ENCODE measurements at regions not wholly inside any gene's neighbourhood (a gene's known extent, or its start where the extent isn't known, plus 50 kb on each side); places are given as distances from the start of the nearest gene placed in this dataset.
"Not testable (repeated sequence)": the region's sequence is repeated elsewhere in the genome, so short reads cannot be mapped to it uniquely, and the experiment has no call there.

GRCh38 chr7:19953411-19953810, 180.0 kb upstream of the TMEM196 start:
- DNase-seq = not testable (repeated sequence)

- DNase-seq = no peak
Observed at GRCh38 chr7:19948160-19948559, 174.7 kb upstream of the TMEM196 start.

- no peak for DNase-seq
Observed at GRCh38 chr7:19944363-19945120, 171.1 kb upstream of the TMEM196 start.

- DNase-seq = no peak
Observed at GRCh38 chr7:19939746-19940145, 166.3 kb upstream of the TMEM196 start.

GRCh38 chr7:19932549-19933249, 159.3 kb upstream of the TMEM196 start:
- DNase-seq = no peak

- no peak for DNase-seq
Observed at GRCh38 chr7:19930851-19931250, 157.4 kb upstream of the TMEM196 start.

- DNase-seq = no peak
Observed at GRCh38 chr7:19930051-19930450, 156.6 kb upstream of the TMEM196 start.

- no peak for DNase-seq
Observed at GRCh38 chr7:19928247-19928646, 154.8 kb upstream of the TMEM196 start.

GRCh38 chr7:19920705-19921104, 147.3 kb upstream of the TMEM196 start:
- DNase-seq = no peak

GRCh38 chr7:19920166-19920565, 146.7 kb upstream of the TMEM196 start:
- no peak for DNase-seq

- no peak for DNase-seq
Observed at GRCh38 chr7:19919261-19920095, 146.1 kb upstream of the TMEM196 start.

GRCh38 chr7:19916046-19916445, 142.6 kb upstream of the TMEM196 start:
- DNase-seq = no peak

GRCh38 chr7:19915596-19915995, 142.2 kb upstream of the TMEM196 start:
- no peak for DNase-seq

- DNase-seq = no peak
Observed at GRCh38 chr7:19914866-19915265, 141.4 kb upstream of the TMEM196 start.

GRCh38 chr7:19900118-19900517, 126.7 kb upstream of the TMEM196 start:
- no peak for DNase-seq

GRCh38 chr7:19899529-19899928, 126.1 kb upstream of the TMEM196 start:
- no peak for DNase-seq

- not testable (repeated sequence) for DNase-seq
Observed at GRCh38 chr7:19882893-19883292, 109.5 kb upstream of the TMEM196 start.

GRCh38 chr7:19872094-19872493, 98.7 kb upstream of the TMEM196 start:
- no peak for DNase-seq

- DNase-seq = no peak
Observed at GRCh38 chr7:19871102-19871501, 97.7 kb upstream of the TMEM196 start.

GRCh38 chr7:19869979-19870378, 96.6 kb upstream of the TMEM196 start:
- no peak for DNase-seq

- no peak for DNase-seq
Observed at GRCh38 chr7:19853261-19853832, 79.9 kb upstream of the TMEM196 start.

- DNase-seq = no peak
Observed at GRCh38 chr7:19852192-19852591, 78.8 kb upstream of the TMEM196 start.

GRCh38 chr7:19851504-19851903, 78.1 kb upstream of the TMEM196 start:
- no peak for DNase-seq
